ENCODE measurements at regions not wholly inside any gene's neighbourhood (a gene's known extent, or its start where the extent isn't known, plus 50 kb on each side); places are given as distances from the start of the nearest gene placed in this dataset.
A peak's percentile ranks its signal among the peaks of the same experiment; 100 is the strongest.

DNA sequence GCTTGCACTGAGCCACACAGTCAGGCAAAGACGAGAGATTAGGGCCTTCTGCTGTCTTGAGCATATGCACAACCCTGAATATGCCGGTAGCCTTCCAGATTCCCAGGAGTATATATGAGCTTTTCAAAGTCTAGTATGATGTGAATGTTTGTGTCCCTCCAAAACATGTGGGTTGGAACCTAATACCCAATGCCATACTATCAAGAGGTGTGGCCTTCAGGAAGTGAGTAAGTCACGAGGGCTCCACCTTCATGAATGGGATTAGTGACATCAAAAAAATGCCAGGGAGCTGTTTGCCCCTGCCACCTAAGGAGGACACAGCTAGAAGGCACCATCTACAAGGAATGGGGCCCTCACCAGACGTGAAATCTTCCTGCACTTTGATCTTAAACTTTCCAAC lies 105.2 kb downstream of the CH25H start:
- no peaks in the 10 kb centered on the region for H3K9me3 ChIP-seq
- ATAC-seq (no peak), DNase-seq (no peak)
- intact Hi-C loops (cut with DNase I; ENCODE audit: low total_unique reads) (no loop called here), in situ Hi-C loops (cut with MboI; ENCODE audit: low sequenced_read_pairs in 4 of 4) (no loop called here)
- no peak overlapping the region for H3K4me3 ChIP-seq
- H3K4me1 ChIP-seq = no peaks in the 10 kb centered on the region
- no peaks in the 10 kb centered on the region for H3K36me3 ChIP-seq
- H3K27me3 ChIP-seq = no peaks in the 10 kb centered on the region
- H3K27ac ChIP-seq = no peak overlapping the region
- TF ChIP-seq POLR2A (IDR thresholded peaks at IDR 0.05) = no peak
- TF ChIP-seq, protein P1, sequence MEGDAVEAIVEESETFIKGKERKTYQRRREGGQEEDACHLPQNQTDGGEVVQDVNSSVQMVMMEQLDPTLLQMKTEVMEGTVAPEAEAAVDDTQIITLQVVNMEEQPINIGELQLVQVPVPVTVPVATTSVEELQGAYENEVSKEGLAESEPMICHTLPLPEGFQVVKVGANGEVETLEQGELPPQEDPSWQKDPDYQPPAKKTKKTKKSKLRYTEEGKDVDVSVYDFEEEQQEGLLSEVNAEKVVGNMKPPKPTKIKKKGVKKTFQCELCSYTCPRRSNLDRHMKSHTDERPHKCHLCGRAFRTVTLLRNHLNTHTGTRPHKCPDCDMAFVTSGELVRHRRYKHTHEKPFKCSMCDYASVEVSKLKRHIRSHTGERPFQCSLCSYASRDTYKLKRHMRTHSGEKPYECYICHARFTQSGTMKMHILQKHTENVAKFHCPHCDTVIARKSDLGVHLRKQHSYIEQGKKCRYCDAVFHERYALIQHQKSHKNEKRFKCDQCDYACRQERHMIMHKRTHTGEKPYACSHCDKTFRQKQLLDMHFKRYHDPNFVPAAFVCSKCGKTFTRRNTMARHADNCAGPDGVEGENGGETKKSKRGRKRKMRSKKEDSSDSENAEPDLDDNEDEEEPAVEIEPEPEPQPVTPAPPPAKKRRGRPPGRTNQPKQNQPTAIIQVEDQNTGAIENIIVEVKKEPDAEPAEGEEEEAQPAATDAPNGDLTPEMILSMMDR (IDR thresholded peaks at IDR 0.05 in 4 of 5, conservative IDR thresholded peaks at IDR 0.05 in 1 of 5) = no peak

DNA sequence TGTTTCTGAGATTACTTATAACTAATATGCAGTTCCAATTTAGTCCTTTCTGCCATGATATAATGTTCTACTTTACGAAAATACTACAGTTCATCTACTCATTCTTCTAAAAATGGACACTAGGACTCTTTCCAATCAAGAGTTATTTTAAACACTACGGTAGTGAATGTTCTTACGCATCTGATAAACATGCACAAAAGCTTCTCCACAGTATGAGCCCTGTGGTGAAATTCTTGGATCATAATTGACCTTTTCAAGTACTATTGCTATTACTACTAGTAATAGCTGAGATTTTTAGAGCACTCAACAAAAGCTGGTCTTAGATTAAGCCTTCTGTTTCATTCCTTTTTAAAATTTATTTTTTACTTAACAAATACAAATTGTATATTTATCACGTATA lies 106.4 kb downstream of the CH25H start:
- DNase-seq (no peak), ATAC-seq (peak in 1 of 2 donors; percentile 52)
- no peak overlapping the region for H3K4me3 ChIP-seq
- H3K4me1 ChIP-seq = no peaks in the 10 kb centered on the region
- no peaks in the 10 kb centered on the region for H3K9me3 ChIP-seq
- in situ Hi-C loops (cut with MboI; ENCODE audit: low sequenced_read_pairs in 4 of 4) (no loop called here), intact Hi-C loops (cut with DNase I; ENCODE audit: low total_unique reads) (no loop called here)
- no peak overlapping the region for H3K27ac ChIP-seq
- H3K36me3 ChIP-seq = no peaks in the 10 kb centered on the region
- TF ChIP-seq, protein P1 (IDR thresholded peaks at IDR 0.05 in 4 of 5, conservative IDR thresholded peaks at IDR 0.05 in 1 of 5) = no peak
- no peak for TF ChIP-seq POLR2A (IDR thresholded peaks at IDR 0.05)
- no peaks in the 10 kb centered on the region for H3K27me3 ChIP-seq

DNA sequence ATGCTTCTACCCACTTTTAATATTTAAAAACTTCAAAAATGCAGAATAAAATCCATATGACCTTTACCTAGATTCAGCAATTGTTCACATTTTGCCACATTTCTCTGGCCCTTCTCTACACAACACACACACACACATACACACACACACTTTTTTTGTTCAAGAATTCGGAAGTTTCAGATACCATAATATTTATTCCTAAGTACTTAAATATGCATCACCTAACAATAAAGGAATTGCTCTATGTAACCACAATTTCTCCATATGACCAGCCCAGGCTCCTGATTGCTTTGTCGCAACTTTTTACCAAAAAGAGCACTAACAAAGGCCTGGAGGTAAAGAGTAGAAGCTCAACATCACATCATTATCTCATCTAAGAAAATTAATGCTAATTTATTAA lies 106.6 kb downstream of the FAS start:
- TF ChIP-seq POLR2A (IDR thresholded peaks at IDR 0.05) = no peak
- TF ChIP-seq, protein P1 (IDR thresholded peaks at IDR 0.05 in 4 of 5, conservative IDR thresholded peaks at IDR 0.05 in 1 of 5) = no peak
- Histone ChIP-seq H3K27ac (no peak overlapping the region), H3K27me3 (no peaks in the 10 kb centered on the region), H3K4me1 (no peaks in the 10 kb centered on the region), H3K4me3 (no peak overlapping the region), H3K9me3 (no peaks in the 10 kb centered on the region), H3K36me3 (no peaks in the 10 kb centered on the region)
- DNase-seq (no peak), ATAC-seq (no peak)
- in situ Hi-C loops (cut with MboI; ENCODE audit: low sequenced_read_pairs in 4 of 4) = no loop called here
- intact Hi-C loops (cut with DNase I; ENCODE audit: low total_unique reads) = no loop called here

DNA sequence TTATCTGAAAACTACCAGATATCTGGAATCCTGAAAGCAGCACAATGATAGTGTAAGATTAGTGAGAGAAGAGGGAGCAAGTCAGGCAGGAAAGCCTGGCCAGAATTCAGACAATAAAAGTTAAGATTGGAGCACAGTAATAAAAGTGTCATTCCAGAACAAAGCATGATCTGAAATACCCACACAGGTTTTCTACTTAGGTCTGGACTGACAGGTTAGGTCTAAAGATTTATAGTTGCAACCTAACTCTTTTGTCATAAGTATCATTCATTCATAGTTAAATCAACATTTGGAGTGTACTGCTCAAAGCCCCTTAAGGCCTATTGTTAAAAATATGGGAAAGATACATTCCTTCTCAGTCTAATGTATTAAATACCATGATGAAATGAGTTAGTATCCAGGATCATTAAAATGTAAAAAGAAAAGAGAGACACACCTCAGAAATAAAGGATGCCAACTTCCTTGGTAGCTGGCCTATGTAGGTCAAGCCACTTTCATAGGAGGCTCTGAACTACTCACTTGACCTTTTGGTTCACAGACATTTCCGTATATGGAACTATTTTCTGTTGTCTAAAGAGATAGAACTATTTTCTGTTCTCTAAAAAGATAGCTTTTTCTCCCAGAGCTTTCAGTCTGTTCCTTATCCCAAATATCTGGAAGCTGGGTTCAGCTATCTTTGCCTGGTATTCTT lies 105.2 kb downstream of the FAS start:
- ATAC-seq (no peak), DNase-seq (no peak)
- in situ Hi-C loops (cut with MboI; ENCODE audit: low sequenced_read_pairs in 4 of 4) = no loop called here
- Histone ChIP-seq H3K36me3 (no peaks in the 10 kb centered on the region), H3K27ac (no peak overlapping the region), H3K4me1 (no peaks in the 10 kb centered on the region), H3K4me3 (no peak overlapping the region), H3K27me3 (no peaks in the 10 kb centered on the region), H3K9me3 (no peaks in the 10 kb centered on the region)
- no peak for TF ChIP-seq POLR2A (IDR thresholded peaks at IDR 0.05)
- TF ChIP-seq, protein P1 (IDR thresholded peaks at IDR 0.05 in 4 of 5, conservative IDR thresholded peaks at IDR 0.05 in 1 of 5) = no peak
- intact Hi-C loops (cut with DNase I; ENCODE audit: low total_unique reads) = no loop called here

DNA sequence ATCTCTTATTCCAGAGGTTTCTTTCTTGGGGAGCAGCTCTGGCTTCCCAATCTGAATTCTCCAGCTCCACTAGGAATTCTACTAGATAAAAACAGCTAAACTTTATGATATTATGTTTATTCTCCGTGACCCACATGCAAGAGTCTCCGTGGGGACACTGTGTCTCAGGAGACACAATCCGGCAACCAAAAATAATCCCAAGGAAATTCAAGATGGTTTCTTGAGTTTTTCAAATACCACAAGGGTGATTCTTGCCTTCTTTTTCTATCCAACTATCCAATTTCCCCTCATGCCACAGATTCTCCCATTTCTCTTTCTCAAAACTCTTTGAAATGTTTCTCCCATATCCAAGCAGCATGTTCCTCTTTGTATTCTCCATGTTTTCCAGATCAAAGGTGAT lies 103.1 kb downstream of the FAS start:
- no peak for ATAC-seq
- Histone ChIP-seq H3K4me3 (no peak overlapping the region), H3K4me1 (no peaks in the 10 kb centered on the region), H3K27me3 (no peaks in the 10 kb centered on the region), H3K9me3 (no peaks in the 10 kb centered on the region), H3K27ac (peak overlapping the region in 1 of 4 donors; percentile 30), H3K36me3 (no peaks in the 10 kb centered on the region)
- in situ Hi-C loops (cut with MboI; ENCODE audit: low sequenced_read_pairs in 4 of 4) = no loop called here
- intact Hi-C loops (cut with DNase I; ENCODE audit: low total_unique reads) = no loop called here
- DNase-seq = no peak
- TF ChIP-seq, protein P1 (IDR thresholded peaks at IDR 0.05 in 4 of 5, conservative IDR thresholded peaks at IDR 0.05 in 1 of 5) = no peak
- TF ChIP-seq POLR2A (IDR thresholded peaks at IDR 0.05) = no peak
